Neural cell (in vitro differentiated cells): ENCODE measurements at regions not wholly inside any gene's neighbourhood (a gene's known extent, or its start where the extent isn't known, plus 50 kb on each side); places are given as distances from the start of the nearest gene placed in this dataset.

Source experiments
- H2AFZ ChIP-seq: fragments of 200-600, 300-800 bp; sonication (generic), shearing (Covaris generic); 2 replicates; pipeline ENCODE4 v1.6.0; 2014; ENCODE audit warnings: low read depth, mild to moderate bottlenecking, antibody characterized with exemption, low read length, moderate library complexity
- H3F3A ChIP-seq: fragments of 200-600 bp; shearing (Covaris generic); 2 replicates; pipeline ENCODE4 v1.6.1; 2016; ENCODE audit warnings: mild to moderate bottlenecking, moderate library complexity, mixed read lengths, antibody characterized with exemption, low read length; ENCODE audit not compliant: insufficient read depth, poor library complexity, severe bottlenecking
- H3K27ac ChIP-seq: fragments of 200-600, 300-800 bp; sonication (generic), shearing (Covaris generic); 2 replicates; pipeline ENCODE4 v1.5.1; 2014; ENCODE audit warnings: mild to moderate bottlenecking, low read length, moderate library complexity
- H3K27me3 ChIP-seq: fragments of 300-800, 200-600 bp; sonication (generic), shearing (Covaris generic); 2 replicates; pipeline ENCODE4 v1.6.0; 2014; ENCODE audit warnings: mild to moderate bottlenecking, low read depth, low read length, moderate library complexity; ENCODE audit not compliant: insufficient read depth
- H3K36me3 ChIP-seq: fragments of 300-800, 200-600 bp; sonication (generic), shearing (Covaris generic); 2 replicates; pipeline ENCODE4 v1.5.1; 2014; ENCODE audit warnings: mild to moderate bottlenecking, antibody characterized with exemption, low read length, moderate library complexity; ENCODE audit not compliant: insufficient read depth
- H3K4me2 ChIP-seq: fragments of 300-800, 200-600 bp; sonication (generic), shearing (Covaris generic); 2 replicates; pipeline ENCODE4 v1.6.0; 2014; ENCODE audit warnings: mild to moderate bottlenecking, low read length
- H3K4me3 ChIP-seq: fragments of 300-800, 200-600 bp; sonication (generic), shearing (Covaris generic); 2 replicates; pipeline ENCODE4 v1.5.1; 2014; ENCODE audit warnings: mild to moderate bottlenecking, low read length, moderate library complexity
- H3K79me2 ChIP-seq: fragments of 200-600 bp; shearing (Covaris generic); replicated peaks from 2 replicates; pipeline ENCODE4 v1.6.0; 2014; ENCODE audit warnings: mild to moderate bottlenecking, low read length, moderate library complexity; ENCODE audit not compliant: insufficient read depth
- H3K9ac ChIP-seq: fragments of 300-800, 200-600 bp; sonication (generic), shearing (Covaris generic); 2 replicates; pipeline ENCODE4 v1.6.1; 2016; ENCODE audit warnings: mild to moderate bottlenecking, low read length, mixed read lengths
- H3K9me2 ChIP-seq: fragments of 200-600 bp; shearing (Covaris generic); 2 replicates; pipeline ENCODE4 v1.6.1; 2016; ENCODE audit warnings: mild to moderate bottlenecking, low read length, mixed read lengths; ENCODE audit not compliant: insufficient read depth
- H3K9me3 ChIP-seq: fragments of 200-600, 300-800 bp; sonication (generic), shearing (Covaris generic); 2 replicates; pipeline ENCODE4 v1.6.1; 2016; ENCODE audit warnings: mild to moderate bottlenecking, mixed run types, low read length, moderate library complexity, mixed read lengths
- H4K20me1 ChIP-seq: fragments of 200-600 bp; shearing (Covaris generic); 2 replicates; pipeline ENCODE4 v1.6.1; 2016; ENCODE audit warnings: mild to moderate bottlenecking, mixed run types; ENCODE audit not compliant: insufficient read depth
- EP300 ChIP-seq: fragments of 450-650 bp; conservative IDR thresholded peaks from 2 replicates; pipeline ENCODE4 v1.6.1; 2014; ENCODE audit warnings: antibody characterized with exemption, mild to moderate bottlenecking, moderate library complexity; ENCODE audit not compliant: poor library complexity, severe bottlenecking
- EZH2 ChIP-seq: fragments of 200-600, 300-800 bp; shearing (Covaris generic), sonication (generic); IDR thresholded peaks from 2 replicates; pipeline ENCODE4 v1.6.1; 2014; ENCODE audit warnings: antibody characterized with exemption, low read length, borderline replicate concordance, mild to moderate bottlenecking; ENCODE audit not compliant: insufficient read depth, poor library complexity, severe bottlenecking
- MXI1 ChIP-seq: fragments of 450-650 bp; conservative IDR thresholded peaks from 2 replicates; pipeline ENCODE4 v1.6.1; 2014; ENCODE audit warnings: antibody characterized with exemption, mild to moderate bottlenecking; ENCODE audit not compliant: poor library complexity, severe bottlenecking
- POLR2AphosphoS5 ChIP-seq: IDR thresholded peaks from 2 replicates; pipeline ENCODE4 v1.6.1; 2012
- RAD21 ChIP-seq: fragments of 450-650 bp; conservative IDR thresholded peaks from 2 replicates; pipeline ENCODE4 v1.6.1; 2014; ENCODE audit warnings: antibody characterized with exemption, mild to moderate bottlenecking, moderate library complexity
- SMC3 ChIP-seq: fragments of 450-650 bp; conservative IDR thresholded peaks from 2 replicates; pipeline ENCODE4 v1.6.1; 2014; ENCODE audit warnings: antibody characterized with exemption, mild to moderate bottlenecking, moderate library complexity; ENCODE audit not compliant: poor library complexity
- TAF1 ChIP-seq: IDR thresholded peaks from 2 replicates; pipeline ENCODE4 v1.6.1; 2012; ENCODE audit warnings: low read depth
- TF ChIP-seq, protein P1 (sequence below): IDR thresholded peaks from 2 replicates; pipeline ENCODE4 v1.6.1; 2012; ENCODE audit warnings: borderline replicate concordance
- TF ChIP-seq, protein P2 (sequence below): fragments of 450-650 bp; IDR thresholded peaks from 2 replicates; pipeline ENCODE4 v1.5.1; 2014; ENCODE audit warnings: antibody characterized with exemption, mild to moderate bottlenecking, moderate library complexity; ENCODE audit not compliant: poor library complexity, severe bottlenecking

DNA sequence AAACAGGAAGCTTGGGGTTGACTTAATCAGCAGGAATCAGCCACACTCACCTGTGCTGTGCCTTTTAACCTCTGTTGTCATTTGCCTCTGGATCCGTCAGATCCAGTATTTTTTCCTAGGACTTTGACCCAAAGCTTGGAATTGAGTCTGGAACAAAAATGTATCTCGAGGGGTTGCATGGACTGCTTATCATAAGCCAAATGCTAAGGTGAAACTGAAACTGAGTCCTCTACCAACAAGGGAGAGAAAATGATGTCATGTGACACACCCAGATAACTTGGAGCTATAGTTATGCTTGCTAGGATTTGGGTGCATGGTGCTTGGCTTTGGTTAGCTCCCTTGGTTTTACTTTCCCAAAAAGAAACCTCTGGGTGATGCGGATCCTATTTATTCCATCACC is 2158.6 kb upstream of the PIK3C3 start:
- H4K20me1 ChIP-seq: no peaks in the 10 kb centered on the region
- no peaks in the 10 kb centered on the region for H3K9me2 ChIP-seq
- H3K9me3 ChIP-seq: no peaks in the 10 kb centered on the region
- H3K27ac ChIP-seq: no peak overlapping the region
- H3K36me3 ChIP-seq: no peaks in the 10 kb centered on the region
- H3F3A ChIP-seq: no peaks in the 10 kb centered on the region
- no peak overlapping the region for H3K4me2 ChIP-seq
- no peak overlapping the region for H3K4me3 ChIP-seq
- H2AFZ ChIP-seq: no peak overlapping the region
- H3K9ac ChIP-seq: no peak overlapping the region
- H3K79me2 ChIP-seq: no peaks in the 10 kb centered on the region
- no peak for TF ChIP-seq POLR2AphosphoS5
- TF ChIP-seq, protein P1, sequence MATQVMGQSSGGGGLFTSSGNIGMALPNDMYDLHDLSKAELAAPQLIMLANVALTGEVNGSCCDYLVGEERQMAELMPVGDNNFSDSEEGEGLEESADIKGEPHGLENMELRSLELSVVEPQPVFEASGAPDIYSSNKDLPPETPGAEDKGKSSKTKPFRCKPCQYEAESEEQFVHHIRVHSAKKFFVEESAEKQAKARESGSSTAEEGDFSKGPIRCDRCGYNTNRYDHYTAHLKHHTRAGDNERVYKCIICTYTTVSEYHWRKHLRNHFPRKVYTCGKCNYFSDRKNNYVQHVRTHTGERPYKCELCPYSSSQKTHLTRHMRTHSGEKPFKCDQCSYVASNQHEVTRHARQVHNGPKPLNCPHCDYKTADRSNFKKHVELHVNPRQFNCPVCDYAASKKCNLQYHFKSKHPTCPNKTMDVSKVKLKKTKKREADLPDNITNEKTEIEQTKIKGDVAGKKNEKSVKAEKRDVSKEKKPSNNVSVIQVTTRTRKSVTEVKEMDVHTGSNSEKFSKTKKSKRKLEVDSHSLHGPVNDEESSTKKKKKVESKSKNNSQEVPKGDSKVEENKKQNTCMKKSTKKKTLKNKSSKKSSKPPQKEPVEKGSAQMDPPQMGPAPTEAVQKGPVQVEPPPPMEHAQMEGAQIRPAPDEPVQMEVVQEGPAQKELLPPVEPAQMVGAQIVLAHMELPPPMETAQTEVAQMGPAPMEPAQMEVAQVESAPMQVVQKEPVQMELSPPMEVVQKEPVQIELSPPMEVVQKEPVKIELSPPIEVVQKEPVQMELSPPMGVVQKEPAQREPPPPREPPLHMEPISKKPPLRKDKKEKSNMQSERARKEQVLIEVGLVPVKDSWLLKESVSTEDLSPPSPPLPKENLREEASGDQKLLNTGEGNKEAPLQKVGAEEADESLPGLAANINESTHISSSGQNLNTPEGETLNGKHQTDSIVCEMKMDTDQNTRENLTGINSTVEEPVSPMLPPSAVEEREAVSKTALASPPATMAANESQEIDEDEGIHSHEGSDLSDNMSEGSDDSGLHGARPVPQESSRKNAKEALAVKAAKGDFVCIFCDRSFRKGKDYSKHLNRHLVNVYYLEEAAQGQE: no peak
- no peak for TF ChIP-seq EZH2
- no peaks in the 10 kb centered on the region for H3K27me3 ChIP-seq

DNA sequence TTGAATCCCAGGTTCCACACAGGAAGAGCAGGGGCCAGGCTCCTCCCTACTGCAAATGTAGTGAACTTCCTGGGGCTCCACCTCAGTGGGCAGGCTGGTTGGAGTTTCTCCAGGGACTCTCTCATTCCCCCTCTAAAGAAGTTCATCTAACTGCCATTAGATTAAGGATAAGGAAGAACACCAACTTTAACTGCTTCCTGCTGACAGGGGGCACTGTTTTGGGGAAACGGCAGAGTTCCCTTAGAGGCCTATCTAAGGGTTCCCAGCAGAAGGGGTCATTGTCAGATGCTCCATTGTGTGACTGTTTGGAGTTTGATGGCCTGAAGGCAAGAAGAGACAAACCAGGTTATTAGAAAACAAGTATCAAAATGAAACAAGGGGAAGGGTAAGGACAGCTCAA is 2159.7 kb upstream of the PIK3C3 start:
- Histone ChIP-seq H2AFZ (no peak overlapping the region), H4K20me1 (no peaks in the 10 kb centered on the region), H3K36me3 (no peaks in the 10 kb centered on the region), H3K27ac (no peak overlapping the region), H3F3A (no peaks in the 10 kb centered on the region), H3K27me3 (no peaks in the 10 kb centered on the region), H3K79me2 (no peaks in the 10 kb centered on the region), H3K9ac (no peak overlapping the region), H3K4me3 (no peak overlapping the region), H3K9me3 (no peaks in the 10 kb centered on the region), H3K9me2 (no peaks in the 10 kb centered on the region), H3K4me2 (no peak overlapping the region)
- TF ChIP-seq RAD21 (no peak), SMC3 (no peak), MXI1 (no peak), EZH2 (no peak), TAF1 (no peak), EP300 (no peak), POLR2AphosphoS5 (no peak)
- TF ChIP-seq, protein P2, sequence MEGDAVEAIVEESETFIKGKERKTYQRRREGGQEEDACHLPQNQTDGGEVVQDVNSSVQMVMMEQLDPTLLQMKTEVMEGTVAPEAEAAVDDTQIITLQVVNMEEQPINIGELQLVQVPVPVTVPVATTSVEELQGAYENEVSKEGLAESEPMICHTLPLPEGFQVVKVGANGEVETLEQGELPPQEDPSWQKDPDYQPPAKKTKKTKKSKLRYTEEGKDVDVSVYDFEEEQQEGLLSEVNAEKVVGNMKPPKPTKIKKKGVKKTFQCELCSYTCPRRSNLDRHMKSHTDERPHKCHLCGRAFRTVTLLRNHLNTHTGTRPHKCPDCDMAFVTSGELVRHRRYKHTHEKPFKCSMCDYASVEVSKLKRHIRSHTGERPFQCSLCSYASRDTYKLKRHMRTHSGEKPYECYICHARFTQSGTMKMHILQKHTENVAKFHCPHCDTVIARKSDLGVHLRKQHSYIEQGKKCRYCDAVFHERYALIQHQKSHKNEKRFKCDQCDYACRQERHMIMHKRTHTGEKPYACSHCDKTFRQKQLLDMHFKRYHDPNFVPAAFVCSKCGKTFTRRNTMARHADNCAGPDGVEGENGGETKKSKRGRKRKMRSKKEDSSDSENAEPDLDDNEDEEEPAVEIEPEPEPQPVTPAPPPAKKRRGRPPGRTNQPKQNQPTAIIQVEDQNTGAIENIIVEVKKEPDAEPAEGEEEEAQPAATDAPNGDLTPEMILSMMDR: no peak
- TF ChIP-seq, protein P1: no peak
